Dedifferentiated amniotic fluid mesenchymal stem cell (primary cell): ENCODE measurements at regions not wholly inside any gene's neighbourhood (a gene's known extent, or its start where the extent isn't known, plus 50 kb on each side); places are given as distances from the start of the nearest gene placed in this dataset.

Experiments
- DNase-seq: peaks from one replicate; pipeline ENCODE4 v3.0.0-alpha.2; 2016; ENCODE audit errors: extremely low spot score

DNA sequence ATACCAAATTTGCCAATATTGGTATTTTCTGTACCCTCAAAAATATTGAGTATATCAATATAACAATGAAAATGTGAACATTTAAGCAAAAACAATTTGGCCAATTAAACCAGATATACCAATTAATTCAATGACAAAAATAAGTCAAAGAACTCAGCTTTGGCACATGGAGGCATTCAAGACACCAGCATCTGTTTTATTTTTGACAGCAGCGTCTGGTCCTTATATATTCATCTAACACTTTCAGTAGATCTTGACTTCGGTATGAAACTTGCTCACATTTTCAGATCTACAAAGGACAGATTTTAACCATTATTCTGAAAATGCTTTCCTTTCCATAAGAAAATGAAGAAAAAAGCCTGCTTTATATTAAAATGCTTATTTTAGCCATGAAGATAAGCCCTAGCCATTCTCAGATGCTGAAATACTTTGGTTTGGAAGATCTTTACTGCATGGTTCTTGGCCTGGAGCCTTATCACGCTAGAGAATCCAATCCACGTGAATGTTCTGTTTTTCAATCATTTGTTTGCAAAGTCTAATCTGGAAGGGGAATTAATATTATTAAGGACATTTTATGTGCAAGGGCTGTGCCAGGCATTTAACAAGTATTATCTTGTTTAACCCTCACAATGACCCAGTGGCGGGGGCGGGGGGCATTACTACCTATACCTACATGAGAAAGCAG, 132.2 kb downstream of the DLEU7 start:
- no peak for DNase-seq

- DNase-seq, result no peak
These were observed 131.5 kb downstream of the DLEU7 start for GRCh38 chr13:50711996-50712395.

DNA sequence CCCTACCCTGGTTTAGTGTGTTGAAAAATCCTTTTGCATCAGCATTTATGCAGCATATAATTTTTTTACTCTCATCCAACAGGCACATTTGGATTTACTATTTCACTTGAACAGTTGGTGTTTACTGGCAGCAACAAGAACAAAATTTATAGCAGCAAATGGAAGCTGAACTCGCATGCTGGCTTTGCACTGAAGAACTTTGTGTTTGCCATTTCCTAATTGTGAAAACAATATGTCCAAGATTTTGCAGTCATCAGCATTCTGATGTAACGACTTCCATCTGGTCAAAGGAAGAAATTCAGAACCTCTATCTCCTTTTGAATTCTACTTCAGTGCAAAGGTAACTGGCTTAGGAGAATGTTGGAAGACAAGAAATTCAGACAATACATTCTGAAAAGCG, 131.0 kb downstream of the DLEU7 start:
- DNase-seq, result no peak

DNA sequence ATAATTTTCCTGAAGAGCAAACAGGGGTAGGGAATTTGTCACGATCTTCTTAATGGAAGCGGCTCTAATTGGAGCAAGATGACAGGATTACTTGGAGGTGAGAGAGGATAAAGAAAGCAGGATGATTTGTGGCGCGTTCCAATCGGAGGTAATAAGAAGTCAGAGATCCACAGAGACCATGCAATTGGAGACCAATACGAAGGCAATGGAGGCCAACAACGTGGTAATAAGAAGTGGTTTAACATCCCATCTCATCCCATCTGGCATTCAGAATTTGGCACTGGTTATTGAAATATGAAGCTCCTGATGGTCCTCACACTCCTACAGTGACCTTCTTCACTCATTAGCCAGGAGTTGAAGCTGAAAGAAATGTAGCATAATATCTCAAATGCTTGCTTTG, 130.6 kb downstream of the DLEU7 start:
- DNase-seq, result no peak

GRCh38 chr13:50713523-50714248, 129.8 kb downstream of the DLEU7 start:
- peak; percentile 27 for DNase-seq

GRCh38 chr13:50714891-50715290, 128.6 kb downstream of the DLEU7 start:
- no peak for DNase-seq

- no peak for DNase-seq
These were observed 127.9 kb downstream of the DLEU7 start for GRCh38 chr13:50715402-50716146.

- no peak for DNase-seq
These were observed 122.4 kb downstream of the DLEU7 start for GRCh38 chr13:50720861-50721671.

DNA sequence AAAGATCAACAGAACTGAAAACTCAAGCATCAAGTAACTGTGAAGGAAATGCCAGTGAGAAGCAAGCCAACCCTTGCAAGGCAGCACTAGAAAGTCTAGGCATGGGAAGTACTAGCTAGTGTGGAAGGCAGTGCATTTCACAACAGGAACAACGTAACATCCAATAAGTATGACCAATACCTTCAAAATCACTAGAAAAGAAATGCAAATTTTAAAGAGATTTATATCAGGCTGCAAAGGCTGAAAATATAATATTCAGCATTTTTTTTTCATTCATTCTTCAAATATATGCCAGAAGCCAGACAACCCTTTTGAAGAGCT, 121.9 kb downstream of the DLEU7 start:
- DNase-seq, result no peak

DNA sequence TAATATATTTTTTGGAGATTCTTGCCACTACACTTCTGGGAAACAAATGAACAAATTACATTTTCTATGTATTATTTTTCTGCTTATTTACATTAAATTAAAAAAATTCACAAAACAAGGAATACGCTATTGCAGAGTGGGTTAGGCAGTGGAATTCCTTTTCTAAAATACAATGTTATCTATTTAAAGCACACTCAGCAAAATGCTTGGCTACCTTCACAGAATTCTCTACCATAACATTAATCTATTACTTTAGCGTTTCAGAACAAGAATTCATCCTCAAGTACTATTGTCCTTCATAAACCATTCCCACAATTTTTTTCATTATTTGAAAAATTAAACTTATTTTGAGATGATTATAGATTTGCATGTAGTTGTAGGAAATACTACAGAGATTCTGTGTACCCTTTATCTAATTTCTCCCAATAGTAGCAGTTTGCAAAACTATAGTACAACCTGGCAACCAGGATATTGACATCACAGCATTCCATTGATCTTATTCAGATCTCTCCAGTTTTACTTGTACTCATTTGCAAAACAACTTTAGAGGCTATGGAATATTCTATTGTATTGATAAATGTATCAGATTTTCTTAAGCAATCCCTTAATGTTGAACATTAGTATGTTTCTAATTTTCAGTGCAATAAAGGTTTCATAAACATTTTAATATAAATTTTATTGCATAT, 120.9 kb downstream of the DLEU7 start:
- DNase-seq, result no peak

- no peak for DNase-seq
These were observed 119.1 kb downstream of the DLEU7 start for GRCh38 chr13:50724438-50724837.

DNA sequence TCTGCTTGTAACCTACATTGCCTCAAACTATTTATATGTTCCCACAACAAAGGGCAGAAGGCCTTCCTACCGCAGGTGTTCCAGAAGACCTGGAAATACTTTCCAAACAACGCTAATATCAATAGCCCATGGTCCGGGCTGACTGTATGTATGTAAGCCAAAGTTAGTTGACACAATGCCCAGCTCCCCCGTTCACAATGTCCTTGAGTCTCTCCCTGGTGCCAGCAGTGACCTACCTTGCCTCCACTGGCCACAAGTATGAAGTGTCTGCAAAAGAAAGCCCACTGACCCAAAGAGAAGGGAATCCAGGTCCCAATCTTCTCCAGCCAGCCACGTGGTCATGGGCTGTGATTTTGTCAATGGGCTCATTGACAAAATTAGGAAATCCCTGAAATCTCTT, 118.6 kb downstream of the DLEU7 start:
- DNase-seq, result no peak

GRCh38 chr13:50726164-50726563, 117.3 kb downstream of the DLEU7 start:
- no peak for DNase-seq

- DNase-seq, result no peak
These were observed 114.3 kb downstream of the DLEU7 start for GRCh38 chr13:50729177-50729576.

DNA sequence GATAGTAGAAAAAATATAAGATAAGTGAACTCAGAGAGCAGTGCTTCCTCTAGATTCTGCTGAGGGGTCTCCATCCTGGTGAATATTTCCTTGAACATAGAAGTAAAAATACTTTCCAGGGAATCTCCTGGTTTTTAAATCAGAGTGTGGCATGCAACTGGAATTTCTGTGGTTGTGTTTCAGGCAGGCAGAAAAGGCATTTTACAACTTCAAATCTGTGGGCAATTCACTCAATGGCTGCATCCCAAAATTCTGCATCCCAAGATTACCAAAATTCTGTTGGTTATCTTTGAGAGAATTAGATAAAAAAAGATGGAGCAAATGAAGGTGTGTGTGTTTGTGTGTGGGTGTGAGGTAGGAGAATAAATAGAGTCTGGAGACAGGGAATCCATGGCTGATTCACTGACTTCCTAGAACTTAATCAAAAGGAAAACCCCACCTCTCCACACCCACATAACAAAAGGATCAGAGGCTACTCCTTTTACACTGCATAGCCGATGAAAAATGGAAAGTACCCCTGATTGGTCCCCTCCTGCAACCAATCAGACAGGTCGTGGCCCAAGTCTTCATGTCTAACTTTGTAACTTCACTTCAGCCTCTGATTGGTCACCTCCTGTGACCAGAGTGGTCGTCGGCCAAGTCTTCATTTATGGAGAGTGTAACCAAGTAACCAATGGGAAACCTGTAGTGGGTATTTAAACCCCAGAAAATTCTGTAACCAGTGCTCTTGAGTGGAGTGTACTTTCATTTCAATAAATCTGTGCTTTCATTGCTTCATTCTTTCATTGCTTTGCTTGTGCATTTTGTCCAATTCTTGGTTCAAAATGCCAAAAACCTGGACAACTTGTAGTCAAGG, 112.8 kb downstream of the DLEU7 start:
- DNase-seq, result no peak

DNA sequence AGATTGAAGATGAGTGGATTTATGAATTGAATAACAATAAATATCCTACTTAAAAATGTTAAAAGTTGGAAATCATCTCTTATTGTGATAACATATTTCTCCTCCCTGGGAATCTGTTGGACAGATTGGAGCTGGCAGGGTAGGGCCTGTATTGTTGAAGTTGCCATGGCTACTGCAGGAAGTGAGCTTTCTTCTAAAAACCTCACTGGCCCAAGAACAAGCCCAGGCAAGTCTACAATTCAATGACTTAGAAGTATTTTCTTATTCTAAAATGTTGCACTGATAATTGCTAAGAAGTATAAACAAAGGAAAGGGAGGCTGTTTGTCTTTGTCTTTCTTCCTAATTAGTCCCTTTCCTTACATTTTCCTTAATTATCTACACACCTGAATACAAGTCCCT, 112.1 kb downstream of the DLEU7 start:
- DNase-seq, result peak; percentile 78

GRCh38 chr13:50732712-50733111, 110.8 kb downstream of the DLEU7 start:
- peak; percentile 85 for DNase-seq

DNA sequence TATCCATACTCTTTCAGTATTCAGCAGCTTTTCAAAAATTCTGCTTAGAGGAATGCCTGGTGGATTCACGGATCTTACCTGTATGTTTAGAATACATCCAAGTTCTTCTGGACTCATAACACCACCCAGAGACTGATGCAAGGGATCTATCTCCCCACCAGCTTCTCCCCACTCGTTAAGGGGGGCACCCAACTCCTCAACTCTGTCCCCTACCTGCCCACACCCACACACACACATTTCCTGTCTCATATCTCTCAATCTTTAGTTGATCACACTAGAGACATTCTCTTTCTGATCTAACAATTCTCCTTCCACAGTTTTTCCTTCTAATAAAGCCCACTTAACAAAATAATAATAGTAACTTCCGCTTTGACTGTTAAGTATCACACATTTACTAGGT, 110.1 kb downstream of the DLEU7 start:
- no peak for DNase-seq

DNA sequence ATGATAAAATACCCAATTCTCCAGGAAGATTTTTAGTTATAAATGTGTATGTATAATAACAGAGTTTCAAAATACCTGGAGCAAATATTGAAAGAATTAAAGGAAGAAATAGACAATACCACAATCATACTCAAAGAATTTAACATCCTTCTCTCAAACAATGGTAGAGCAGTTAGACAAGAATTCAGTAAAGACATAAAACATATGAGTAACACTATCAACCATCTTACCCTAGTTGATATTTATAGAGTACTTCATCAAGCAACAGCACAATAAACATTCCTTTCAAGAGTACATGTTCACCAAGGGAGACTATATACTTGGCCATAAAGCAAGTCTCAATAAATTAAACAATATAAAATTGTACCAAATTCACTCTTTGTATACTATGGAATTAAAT, 108.4 kb downstream of the DLEU7 start:
- DNase-seq, result no peak

DNA sequence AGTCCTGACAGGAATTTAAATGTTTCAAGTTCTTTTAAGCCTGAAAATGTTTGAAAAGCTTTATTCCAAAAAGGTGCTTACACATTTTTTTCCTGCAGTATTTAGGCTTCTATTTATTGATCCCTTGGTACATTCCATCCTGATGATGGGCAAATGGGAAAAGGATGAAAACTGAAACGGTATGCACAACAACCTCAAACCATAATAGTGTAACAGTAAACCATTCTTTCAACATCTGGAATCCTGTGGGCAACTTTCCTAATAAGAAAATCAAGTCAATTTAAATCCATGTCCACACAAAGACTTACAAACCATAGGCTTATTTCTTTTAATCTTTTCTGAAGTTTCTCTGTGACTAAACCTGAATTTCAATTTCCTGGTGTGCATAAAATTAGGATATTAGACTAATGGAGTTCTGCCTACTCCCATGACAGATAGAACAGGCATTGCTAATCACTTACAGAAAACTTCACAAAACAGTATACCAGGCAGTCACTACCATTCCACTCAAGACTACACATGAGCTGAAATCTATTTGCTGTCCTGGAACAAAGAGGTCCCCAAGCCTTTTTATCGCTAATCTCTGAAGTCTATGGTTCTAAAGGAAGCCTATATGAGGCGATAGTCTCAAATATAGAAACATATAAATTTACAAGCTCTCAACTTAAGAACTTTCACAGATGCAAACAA, 103.3 kb downstream of the DLEU7 start:
- no peak for DNase-seq
